ENCODE measurements at regions not wholly inside any gene's neighbourhood (a gene's known extent, or its start where the extent isn't known, plus 50 kb on each side); places are given as distances from the start of the nearest gene placed in this dataset.

DNA sequence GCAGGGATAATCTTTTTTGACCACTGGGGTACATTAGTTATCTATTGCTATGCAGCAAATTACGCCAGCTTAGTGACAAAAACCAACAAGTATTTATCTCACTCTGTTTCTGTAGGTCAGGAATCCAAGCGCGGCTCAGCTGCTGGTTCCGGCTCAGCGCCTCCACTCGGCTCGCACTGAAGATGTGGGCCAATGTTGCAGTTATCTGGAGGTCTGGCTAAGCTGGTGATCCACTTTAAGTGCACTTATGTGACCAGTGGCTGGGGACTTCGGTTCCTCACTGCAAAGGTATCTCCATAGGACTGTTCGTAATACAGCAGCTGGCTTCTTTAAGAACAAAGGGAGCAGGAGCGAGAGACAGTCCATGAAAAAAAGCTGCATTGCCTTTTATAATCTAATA, 591.9 kb downstream of the TMEM182 start:
- Histone ChIP-seq H3K9me3 (no peaks in the 10 kb centered on the region), H3K36me3 (no peaks in the 10 kb centered on the region), H3K27me3 (no peaks in the 10 kb centered on the region), H3K27ac (no peak overlapping the region), H3K4me3 (no peak overlapping the region), H3K4me1 (no peaks in the 10 kb centered on the region)
- no peak for DNase-seq
- intact Hi-C loops (cut with DNase I; ENCODE audit: low total_unique reads) = no loop called here
- TF ChIP-seq, protein P1, sequence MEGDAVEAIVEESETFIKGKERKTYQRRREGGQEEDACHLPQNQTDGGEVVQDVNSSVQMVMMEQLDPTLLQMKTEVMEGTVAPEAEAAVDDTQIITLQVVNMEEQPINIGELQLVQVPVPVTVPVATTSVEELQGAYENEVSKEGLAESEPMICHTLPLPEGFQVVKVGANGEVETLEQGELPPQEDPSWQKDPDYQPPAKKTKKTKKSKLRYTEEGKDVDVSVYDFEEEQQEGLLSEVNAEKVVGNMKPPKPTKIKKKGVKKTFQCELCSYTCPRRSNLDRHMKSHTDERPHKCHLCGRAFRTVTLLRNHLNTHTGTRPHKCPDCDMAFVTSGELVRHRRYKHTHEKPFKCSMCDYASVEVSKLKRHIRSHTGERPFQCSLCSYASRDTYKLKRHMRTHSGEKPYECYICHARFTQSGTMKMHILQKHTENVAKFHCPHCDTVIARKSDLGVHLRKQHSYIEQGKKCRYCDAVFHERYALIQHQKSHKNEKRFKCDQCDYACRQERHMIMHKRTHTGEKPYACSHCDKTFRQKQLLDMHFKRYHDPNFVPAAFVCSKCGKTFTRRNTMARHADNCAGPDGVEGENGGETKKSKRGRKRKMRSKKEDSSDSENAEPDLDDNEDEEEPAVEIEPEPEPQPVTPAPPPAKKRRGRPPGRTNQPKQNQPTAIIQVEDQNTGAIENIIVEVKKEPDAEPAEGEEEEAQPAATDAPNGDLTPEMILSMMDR (IDR thresholded peaks at IDR 0.05) = no peak
- no peak for TF ChIP-seq POLR2A (IDR thresholded peaks at IDR 0.05)

DNA sequence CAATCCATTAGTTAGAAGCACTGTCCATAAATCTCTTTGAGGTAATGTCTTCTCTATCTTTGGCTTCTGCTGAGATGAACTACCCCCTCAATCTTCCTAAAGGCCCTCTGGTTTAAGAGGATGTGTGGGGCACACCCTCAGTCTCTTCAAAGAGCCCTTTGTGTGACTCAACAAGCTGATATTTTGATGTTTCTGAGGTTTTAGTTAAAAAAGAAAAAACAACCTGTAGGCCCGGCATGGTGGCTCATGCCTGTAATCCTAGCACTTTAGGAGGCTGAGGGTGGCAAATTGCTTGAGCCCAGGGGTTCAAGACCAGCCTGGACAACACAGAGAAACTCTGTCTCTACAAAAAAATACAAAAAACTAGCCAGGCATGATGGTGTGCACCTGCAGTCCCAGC, 593.5 kb downstream of the TMEM182 start:
- H3K36me3 ChIP-seq = no peaks in the 10 kb centered on the region
- H3K4me1 ChIP-seq = no peaks in the 10 kb centered on the region
- H3K4me3 ChIP-seq = no peak overlapping the region
- no peaks in the 10 kb centered on the region for H3K9me3 ChIP-seq
- intact Hi-C loops (cut with DNase I; ENCODE audit: low total_unique reads) = no loop called here
- H3K27ac ChIP-seq = no peak overlapping the region
- TF ChIP-seq POLR2A (IDR thresholded peaks at IDR 0.05) = no peak
- TF ChIP-seq, protein P1 (IDR thresholded peaks at IDR 0.05) = no peak
- DNase-seq = no peak
- H3K27me3 ChIP-seq = no peaks in the 10 kb centered on the region

DNA sequence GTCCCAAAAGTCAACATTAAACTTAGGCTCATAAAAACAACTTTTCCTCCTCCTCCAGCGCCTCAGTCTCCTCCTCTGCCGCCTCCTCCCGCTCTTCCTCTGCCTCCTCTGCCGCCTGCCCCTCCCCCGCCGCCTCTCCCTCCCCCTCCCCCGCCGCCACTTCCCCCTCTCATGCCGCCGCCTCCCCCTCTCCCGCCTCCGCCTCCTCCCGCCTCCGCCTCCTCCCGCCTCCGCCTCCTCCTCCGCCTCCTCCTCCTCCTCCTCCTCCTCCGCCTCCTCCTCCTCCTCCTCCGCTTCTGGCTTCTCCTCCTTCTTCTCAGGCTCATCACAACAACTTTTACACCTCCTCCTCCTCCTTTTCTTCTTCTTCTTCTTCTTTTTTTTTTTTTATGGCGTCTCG, 599.9 kb downstream of the TMEM182 start:
- Histone ChIP-seq H3K4me1 (no peaks in the 10 kb centered on the region), H3K9me3 (no peaks in the 10 kb centered on the region), H3K27me3 (no peaks in the 10 kb centered on the region), H3K27ac (no peak overlapping the region), H3K36me3 (no peaks in the 10 kb centered on the region), H3K4me3 (no peak overlapping the region)
- no peak for DNase-seq
- intact Hi-C loops (cut with DNase I; ENCODE audit: low total_unique reads) = no loop called here
- TF ChIP-seq POLR2A (IDR thresholded peaks at IDR 0.05) = no peak
- TF ChIP-seq, protein P1 (IDR thresholded peaks at IDR 0.05) = no peak

DNA sequence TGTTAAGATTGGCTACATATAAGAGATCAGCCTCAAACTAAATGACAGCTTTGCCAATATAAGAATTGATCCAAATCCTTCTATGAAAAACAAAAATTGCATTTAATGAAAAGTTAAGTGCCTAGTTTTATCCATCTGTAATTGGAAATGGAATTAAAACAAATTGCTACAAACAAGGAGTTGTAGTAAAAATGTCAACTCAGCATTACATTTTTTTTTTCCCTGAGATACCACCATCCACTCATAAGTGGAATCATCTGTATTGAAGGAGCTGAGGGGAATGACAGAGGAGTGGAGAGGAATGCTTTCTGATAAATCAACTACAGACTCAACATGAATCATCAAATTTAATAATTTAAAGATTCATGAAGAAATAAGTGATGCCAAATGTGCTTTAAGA, 601.8 kb downstream of the TMEM182 start:
- intact Hi-C loops (cut with DNase I; ENCODE audit: low total_unique reads) = no loop called here
- H3K4me1 ChIP-seq = no peaks in the 10 kb centered on the region

DNA sequence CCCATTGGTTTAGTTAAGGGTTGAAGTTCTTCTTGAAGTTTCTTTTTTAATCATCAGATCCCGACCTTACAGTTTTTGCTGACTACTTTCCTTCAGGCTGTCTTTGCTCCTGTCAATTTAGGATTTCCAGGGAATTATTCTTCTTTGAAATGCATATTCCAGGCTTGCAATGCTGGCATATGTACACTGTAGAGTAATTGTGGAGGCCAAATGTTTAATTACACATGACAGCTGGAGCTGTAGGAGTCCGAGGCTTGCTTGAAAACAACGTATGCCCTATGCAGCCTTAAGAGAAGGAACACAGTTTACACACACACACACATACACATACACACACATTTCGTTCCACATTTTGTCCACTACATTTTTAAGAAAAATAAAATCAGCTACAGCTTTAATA, 602.3 kb downstream of the TMEM182 start:
- Histone ChIP-seq H3K27ac (no peak overlapping the region), H3K9me3 (no peaks in the 10 kb centered on the region), H3K4me1 (no peaks in the 10 kb centered on the region), H3K36me3 (no peaks in the 10 kb centered on the region), H3K27me3 (no peaks in the 10 kb centered on the region), H3K4me3 (no peak overlapping the region)
- intact Hi-C loops (cut with DNase I; ENCODE audit: low total_unique reads) = no loop called here
- no peak for TF ChIP-seq POLR2A (IDR thresholded peaks at IDR 0.05)
- TF ChIP-seq, protein P1 (IDR thresholded peaks at IDR 0.05) = no peak
- no peak for DNase-seq

More for the DNA sequence above, 601.8 kb downstream of the TMEM182 start:
- Histone ChIP-seq H3K9me3 (no peaks in the 10 kb centered on the region), H3K27ac (no peak overlapping the region), H3K27me3 (no peaks in the 10 kb centered on the region), H3K4me3 (no peak overlapping the region), H3K36me3 (no peaks in the 10 kb centered on the region)
- TF ChIP-seq, protein P1 (IDR thresholded peaks at IDR 0.05) = no peak
- no peak for TF ChIP-seq POLR2A (IDR thresholded peaks at IDR 0.05)
- DNase-seq = no peak
